ENCODE measurements at regions not wholly inside any gene's neighbourhood (a gene's known extent, or its start where the extent isn't known, plus 50 kb on each side); places are given as distances from the start of the nearest gene placed in this dataset.

DNA sequence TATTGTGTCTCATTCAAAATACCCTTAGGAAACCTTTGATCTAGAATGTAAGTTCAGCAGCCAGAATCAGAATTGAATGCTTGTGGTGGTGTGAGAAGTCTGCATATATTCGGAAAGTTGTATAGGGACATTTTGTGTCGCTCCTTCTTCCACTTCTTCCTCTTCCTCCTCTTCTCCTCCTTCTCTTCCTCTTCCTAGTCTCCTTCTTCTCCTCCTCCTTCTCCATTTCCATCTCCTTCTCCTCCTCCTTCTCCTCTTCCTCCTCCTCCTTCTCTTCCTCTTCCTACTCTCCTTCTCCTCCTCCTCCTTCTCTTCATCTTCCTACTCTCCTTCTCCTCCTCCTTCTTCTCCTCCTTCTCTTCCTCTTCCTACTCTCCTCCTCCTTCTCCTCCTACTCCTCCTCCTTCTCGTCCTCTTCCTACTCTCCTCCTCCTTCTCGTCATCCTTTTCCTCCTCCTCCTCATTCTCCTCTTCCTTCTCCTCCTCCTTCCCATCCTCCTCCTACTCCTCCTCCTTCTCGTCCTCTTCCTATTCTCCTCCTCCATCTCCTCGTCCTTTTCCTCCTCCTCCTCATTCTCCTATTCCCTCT, 749.3 kb upstream of the GOLIM4 start:
- no peak for DNase-seq (ENCODE audit: low read depth in 3 of 3)

DNA sequence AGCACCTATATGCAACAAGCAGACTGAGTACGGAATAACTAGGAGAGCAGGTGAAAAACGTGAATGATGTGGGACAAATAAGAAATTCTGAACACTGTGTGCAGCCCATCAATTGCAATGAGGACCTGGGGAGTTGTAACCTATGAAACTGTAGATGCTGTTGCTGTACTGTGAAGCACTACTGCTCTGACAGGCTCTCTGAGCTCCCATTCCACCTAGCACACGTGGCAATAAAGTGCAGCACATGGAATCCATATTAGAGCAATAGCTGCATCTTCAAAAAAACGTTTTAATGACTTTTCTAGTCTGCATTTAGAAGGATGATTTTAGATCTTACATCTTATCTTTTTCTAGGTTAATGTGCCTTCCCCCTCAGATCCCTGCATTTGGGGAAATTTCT, 748.7 kb upstream of the GOLIM4 start:
- no peak for DNase-seq (ENCODE audit: low read depth in 3 of 3)

DNA sequence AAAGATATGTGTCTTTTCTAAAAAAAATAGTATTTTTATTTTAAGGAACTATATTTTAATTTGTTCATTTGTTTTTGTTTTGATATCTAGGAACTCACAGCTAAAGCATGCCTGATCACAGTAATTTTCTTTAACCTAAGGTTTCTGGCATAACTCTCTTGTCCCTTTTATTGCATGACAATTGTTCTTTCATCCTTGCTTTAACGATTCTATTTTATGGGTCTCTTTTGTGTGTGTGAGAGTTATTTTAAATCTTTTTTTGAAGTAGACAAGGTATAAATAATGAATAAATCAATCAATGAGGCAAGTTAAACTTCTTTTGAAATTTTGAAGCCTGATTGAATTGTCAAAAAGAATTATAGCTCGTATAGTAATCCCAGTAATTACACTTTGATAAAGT, 747.8 kb upstream of the GOLIM4 start:
- DNase-seq (ENCODE audit: low read depth in 3 of 3): no peak

DNA sequence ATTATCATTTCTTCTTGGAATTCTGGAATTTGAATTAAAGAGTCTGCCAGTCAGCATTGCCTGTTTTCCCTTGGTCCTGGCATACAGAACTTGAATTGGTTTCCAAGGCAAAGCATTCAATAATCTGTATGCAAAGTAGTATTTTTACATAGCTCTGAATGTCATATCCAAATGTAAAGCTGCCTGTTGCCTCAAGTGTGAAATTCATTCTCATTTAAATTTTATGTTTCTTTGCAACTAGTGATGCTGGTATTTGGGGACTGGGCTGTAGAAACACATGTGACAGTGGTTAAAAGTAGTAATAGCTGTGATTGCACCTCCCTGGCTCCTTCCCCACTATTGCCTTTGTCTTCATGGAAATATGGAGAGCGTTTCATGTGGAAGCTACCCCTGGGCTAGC, 743.9 kb upstream of the GOLIM4 start:
- DNase-seq (ENCODE audit: low read depth in 3 of 3): no peak

DNA sequence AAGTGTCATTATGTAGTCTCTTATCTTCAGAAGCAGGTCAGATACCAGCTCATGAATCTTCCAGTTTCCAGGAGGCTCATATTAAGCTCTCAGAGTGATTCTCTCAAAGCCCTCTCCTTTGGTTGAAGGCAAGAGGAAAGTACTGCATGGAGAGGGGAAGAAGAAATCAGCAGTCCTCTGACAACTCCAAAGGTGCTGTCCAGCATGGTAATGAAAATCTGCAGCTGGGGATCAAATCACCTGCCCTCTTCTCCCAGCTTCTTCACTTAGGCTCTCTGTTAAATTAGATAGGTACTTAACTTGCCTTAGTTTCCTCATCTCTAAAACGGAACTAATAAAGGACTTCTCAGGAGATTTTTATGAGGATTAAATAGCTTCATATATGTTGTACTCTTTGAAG, 738.8 kb upstream of the GOLIM4 start:
- DNase-seq (ENCODE audit: low read depth in 3 of 3): no peak

DNA sequence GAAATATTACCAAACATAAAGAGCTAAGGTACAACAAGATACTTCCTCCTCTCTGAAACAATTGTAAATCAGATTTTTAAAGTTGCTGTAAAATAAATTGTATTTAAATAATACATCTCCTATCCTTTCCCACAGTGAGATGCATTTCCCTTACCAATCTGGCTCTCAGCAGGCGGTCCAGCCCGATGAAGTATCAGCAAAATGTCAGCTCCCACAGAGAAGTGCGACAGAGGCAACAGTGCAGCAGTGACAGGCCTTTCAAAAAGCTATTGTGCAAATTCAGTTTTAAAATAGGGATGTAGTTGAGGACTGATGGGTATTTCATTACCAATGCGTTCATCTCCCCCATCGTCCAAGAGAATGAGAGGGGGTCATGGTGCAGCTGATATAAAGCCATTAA, 733.2 kb upstream of the GOLIM4 start:
- no peak for DNase-seq (ENCODE audit: low read depth in 3 of 3)

DNA sequence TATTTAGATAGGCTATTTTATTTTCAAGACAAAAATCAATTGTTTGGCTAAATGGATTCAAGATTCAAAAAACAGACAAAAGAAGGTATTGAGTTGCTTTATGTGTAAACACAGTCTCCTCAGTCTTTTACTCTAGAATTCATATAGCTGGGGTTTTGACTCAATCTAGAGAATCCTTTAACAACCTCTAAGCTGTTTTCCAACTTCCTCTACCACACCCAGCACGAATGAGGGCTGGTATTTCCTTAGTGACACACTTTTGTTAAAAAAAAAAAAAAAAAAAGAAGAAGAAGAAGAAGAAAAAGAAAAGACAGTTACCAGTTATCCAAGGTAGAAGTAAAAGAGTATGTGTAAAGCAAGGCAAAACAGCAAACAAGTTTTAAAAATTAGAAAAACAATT, 732.8 kb upstream of the GOLIM4 start:
- DNase-seq (ENCODE audit: low read depth in 3 of 3): no peak

DNA sequence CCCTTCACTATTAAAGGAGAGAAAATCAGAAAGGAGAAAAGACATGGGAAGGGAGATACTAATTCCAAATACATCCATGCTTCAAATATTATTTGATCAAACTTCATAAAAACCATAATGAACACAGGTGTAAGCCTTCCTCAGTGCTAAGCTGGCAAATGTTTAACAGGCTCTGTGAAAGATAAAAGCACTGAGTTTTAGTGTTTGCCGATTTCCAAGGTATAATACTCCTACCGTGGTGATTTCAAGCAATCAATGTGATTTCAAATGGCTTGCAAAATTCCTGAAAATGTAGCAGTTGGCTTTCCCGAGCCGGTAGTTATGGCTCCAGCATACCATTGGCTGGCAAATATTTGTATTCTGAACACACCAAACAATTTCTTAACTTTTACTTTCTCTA, 732.3 kb upstream of the GOLIM4 start:
- DNase-seq (ENCODE audit: low read depth in 3 of 3): no peak

DNA sequence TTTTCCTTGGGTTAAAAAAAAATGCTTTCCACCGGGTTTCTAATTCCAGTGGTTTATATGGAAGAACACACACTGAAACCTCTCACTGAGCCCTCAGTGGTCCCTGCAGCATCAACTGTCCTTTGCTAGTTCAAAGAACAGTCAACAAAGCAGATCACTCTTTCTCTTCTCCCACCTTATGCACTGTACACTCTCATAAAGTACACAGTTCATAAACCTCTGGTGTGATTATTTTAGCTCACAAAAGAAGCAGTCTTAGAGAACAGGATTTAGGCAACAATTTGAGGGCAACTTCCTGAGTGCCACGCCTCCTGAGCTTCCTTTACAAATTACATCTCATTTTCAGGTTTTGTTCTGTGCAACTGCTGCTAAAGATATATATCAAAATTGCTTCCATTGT, 728.4 kb upstream of the GOLIM4 start:
- no peak for DNase-seq (ENCODE audit: low read depth in 3 of 3)

DNA sequence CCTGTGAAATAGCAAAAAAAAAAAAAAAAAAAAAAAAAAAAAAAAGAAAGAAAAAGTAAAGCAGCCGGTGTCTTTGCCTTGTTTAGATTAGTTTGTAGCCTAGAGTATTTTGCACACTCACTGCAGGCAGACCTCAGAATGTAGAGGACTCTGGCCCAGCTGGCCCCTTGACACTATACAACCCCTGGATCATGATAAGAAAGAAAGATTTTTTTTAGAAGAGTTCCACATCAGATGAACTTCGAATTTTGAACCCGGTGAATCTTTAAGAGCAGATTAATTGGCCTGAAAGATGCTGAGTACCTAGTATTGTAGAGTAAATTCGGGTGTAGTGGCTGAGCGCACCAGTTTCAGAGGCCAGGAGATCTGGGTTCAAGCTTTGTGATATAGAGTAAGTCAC, 727.7 kb upstream of the GOLIM4 start:
- DNase-seq (ENCODE audit: low read depth in 3 of 3): no peak

DNA sequence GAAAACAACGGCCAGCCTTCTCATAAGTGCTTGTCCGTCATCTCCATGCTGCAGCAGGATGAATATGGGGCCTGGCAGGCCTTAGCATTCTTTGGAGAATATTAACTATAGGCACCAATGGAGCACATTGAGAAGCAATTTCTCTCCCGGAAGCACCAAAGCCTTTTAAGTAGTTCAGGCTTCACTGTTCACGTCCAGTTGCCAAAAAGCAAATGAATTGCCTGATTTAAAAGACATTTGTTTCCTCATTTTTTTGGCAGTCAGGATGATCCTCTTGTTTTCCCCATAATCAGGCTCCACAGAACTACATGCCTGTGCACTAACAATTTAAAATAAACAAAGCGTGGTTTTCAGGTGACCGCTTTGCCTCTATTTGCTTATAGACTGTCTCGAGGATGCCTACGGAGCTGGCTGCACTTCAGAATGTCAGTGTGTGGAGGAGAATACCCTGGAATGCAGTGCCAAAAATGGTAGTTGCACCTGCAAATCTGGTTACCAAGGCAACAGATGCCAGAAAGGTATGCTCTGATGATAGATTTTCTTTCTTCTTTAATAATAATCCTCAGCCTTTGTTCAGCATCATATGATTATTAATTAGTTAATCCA, 725.2 kb upstream of the GOLIM4 start:
- no peak for DNase-seq (ENCODE audit: low read depth in 3 of 3)

DNA sequence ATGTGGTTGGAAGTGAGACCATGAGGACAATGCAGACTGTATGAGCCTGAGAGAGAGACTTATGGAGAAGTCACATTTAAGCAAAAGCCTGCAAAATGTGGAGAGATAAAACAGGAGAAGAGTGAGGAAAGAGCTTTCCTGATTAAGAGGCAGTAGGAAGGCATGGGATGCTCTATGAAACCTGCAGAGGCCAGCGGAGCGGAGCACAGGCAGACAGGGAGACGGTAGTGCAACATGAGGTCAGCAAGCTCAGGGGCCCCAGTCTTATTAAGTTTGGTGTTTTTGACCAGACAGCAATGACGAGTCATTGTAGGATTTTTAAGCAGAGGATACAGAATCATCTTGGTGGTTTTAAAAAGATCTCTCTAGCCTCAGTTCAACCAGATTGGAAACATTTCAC, 721.5 kb upstream of the GOLIM4 start:
- no peak for DNase-seq (ENCODE audit: low read depth in 3 of 3)

DNA sequence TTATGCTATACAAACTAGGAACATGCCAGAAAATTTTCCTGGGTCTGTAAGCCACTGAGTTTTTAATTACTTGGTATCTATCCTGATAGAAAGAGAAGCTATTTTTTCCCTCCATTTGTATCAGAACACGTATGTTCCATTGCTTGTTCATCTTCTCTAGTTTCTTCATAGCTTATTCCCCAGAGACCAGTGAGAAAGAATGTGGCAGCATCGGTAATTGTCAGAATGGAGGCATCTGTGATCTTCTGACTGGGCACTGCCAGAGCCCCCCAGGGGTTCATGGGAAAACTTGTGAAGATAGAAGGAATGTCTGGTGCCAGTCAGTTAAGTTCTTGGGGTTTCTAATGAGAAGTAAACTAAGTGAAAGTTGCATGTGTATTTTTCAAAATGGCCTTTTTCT, 720.2 kb upstream of the GOLIM4 start:
- no peak for DNase-seq (ENCODE audit: low read depth in 3 of 3)

DNA sequence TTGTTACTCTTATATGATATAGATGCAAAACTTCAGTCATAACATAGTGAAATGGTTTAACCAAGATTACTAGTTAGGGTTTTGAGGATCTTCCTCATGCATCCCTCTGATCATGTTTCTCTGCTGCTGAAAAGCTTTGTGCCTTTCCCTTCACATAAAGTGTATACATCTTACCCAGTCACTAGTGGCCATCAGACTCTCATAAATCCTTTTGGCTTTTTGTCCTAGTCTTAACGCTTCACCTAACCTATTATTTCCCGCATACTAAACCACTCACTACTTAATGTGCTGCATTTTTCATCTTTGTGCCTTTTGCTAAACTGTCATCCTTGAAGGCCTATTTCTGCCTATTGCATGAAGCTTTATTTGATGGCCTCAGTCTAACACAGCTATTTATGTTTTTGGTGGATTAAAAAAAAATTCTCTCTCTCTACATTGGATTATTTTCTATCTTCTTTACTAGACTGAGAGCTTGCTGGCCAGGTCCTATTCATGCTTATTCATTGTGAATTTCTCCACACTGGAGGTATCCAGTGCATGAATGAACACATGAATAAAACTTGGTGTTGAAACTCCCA, 717.6 kb upstream of the GOLIM4 start:
- no peak for DNase-seq (ENCODE audit: low read depth in 3 of 3)

DNA sequence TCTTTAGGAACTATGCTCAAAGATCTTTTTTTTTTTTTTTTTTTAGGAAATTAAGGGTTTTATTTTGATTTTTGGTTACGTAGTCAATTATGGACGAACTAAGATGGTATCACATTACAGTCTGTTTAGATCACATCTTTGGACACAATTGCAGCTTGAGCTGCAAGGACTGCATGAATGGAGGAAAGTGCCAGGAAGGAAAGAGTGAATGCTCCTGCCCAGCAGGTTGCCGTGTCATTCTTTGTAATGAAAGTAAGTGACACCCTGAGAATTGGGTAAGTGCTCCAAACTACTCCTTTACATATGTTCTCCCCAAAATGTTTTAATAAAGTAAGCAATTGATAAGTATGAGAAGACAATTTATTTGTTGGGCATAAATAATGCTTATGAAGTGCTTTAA, 716.5 kb upstream of the GOLIM4 start:
- DNase-seq (ENCODE audit: low read depth in 3 of 3): no peak

DNA sequence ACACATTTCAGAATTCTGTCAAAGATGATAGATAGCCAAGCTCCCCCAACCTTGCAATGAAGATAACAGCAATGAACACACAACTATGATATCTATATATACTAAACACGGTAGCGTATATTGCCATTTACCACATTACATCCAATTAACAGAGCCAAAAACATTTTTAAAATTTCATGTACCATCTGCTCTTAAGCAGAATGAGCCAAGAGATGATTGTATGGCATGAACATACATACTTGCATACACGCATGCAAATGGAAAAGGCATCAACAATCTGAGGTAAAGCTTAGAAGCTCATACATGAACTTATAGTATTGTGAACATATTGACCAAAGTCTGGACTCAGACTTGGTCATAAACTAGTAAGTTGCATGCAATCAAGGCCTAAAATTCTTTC, 712.9 kb upstream of the GOLIM4 start:
- DNase-seq (ENCODE audit: low read depth in 3 of 3): no peak

DNA sequence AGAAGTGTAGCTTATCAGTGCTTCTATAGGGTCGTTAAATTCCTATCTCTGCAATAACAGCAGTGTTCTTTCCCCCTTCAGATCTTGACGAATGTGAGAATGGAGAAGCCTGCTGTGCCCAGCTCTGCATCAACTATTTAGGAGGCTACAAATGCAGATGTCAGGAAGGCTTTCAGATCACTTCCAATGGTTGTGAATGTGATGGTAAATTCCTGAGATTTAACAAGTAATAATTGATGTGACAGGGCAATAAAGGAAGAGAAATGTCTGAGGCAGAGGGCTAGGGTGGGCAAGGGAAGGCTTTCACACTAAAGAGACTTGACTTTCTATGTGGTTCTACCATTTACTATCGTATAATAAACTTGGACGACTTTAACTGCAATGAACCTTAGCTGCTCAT, 711.7 kb upstream of the GOLIM4 start:
- DNase-seq (ENCODE audit: low read depth in 3 of 3): no peak

DNA sequence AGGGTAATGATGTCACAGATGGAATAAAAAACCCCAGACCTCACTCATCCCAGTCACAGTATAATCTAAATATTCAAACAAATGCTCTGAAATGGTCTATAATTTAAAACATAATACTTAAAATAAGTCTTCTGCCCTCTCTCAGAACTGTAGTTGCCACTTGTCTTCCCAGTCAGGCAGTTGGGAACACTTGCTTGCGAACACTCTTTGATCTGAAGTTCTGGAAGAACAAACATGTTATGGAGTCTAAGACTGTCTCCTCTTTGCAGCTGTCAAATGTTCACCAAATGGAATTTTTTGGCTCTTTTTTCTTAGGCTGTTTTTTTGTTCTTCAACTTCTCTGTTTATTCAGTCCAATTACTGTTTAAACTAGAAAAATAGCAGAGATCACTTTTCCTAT, 711.1 kb upstream of the GOLIM4 start:
- no peak for DNase-seq (ENCODE audit: low read depth in 3 of 3)

DNA sequence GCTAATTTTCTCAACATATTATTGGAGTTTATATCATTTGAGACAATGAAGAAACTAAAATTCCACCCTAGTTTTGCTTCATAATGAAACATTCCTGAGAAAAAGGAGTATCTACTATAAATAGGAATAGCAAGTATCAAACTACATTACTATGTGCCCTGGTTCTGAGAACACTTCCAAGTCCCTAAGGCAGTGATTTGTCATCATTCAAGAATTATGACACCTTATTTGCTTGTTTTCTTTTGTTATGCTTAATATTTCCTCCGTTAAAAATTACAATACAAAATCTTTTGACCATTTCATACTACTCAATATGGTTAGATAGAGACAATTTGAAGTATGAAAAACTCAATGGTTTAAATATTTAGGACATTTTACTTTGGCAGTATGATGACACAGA, 707.8 kb upstream of the GOLIM4 start:
- no peak for DNase-seq (ENCODE audit: low read depth in 3 of 3)

DNA sequence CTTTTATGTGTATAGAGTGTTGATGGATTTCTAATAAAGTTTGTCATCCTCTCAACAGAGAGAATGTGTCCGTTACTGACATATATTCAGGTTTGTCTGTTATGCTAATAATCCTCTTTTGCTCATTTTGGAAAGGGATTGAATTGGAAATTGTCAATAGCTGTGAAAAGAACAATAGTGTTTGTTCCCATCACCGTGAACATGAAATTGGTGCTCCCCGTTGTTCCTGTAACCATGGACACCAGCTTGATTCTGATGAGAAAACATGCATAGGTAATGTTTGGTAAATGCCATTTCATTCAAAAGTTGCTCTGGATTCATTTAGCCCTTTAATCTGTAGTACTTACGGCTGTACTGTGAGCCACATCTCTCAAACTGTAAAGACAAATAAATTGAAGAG, 707.0 kb upstream of the GOLIM4 start:
- DNase-seq (ENCODE audit: low read depth in 3 of 3): no peak

DNA sequence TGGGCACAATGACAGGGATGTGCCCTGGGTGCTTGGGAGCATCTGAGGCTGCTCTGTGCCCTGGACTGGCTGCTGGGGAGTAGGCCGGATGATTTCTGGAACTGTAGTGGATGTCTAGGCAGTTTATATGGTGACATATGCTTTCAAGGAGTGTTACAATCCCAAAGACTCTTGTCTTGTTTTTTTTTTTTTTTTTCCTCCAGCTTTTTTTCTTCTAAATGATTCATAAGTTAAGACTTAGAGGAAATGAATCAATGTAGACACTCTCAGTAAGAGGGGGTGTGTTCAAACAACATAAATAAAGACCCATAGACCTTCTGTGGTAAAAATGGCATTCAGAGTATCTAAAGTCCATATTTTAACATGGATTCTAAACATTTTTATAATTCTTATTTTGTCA, 706.1 kb upstream of the GOLIM4 start:
- no peak for DNase-seq (ENCODE audit: low read depth in 3 of 3)

DNA sequence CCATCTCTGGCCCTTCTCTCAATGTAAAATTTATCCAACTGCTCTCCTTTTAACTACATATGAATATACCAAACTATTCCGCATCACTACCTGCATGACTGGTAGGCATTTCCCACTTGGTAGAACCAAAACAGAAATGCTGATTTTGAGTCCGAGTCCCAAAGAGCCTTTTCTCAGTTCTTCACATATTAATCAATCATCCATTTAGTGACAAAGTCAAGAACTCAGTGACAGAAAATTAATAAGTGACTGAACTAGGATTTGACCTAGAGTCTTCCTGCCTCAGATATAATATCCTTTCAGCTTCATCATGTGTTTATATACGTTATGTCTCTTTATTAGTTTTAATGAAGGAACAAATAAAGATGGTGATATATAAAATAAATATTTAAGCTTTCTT, 700.6 kb upstream of the GOLIM4 start:
- no peak for DNase-seq (ENCODE audit: low read depth in 3 of 3)

DNA sequence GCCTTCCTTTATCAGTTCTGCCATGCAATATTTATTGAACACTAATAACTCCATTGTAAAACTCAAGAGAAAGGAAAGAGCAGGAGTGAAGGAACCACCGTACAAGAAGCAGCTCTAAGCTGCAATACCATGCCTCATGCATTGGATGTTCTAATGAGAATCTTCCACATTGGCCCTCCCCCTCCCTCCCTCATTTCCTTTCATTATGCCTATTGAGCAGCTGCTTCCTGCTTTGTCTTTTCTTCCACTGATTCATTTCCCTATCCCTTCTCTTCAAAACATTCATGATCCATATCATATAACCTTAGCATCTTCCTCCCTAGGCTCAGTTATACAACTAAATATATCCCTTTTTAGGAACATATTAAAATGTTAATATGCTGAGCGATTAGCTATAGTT, 698.7 kb upstream of the GOLIM4 start:
- DNase-seq (ENCODE audit: low read depth in 3 of 3): no peak

DNA sequence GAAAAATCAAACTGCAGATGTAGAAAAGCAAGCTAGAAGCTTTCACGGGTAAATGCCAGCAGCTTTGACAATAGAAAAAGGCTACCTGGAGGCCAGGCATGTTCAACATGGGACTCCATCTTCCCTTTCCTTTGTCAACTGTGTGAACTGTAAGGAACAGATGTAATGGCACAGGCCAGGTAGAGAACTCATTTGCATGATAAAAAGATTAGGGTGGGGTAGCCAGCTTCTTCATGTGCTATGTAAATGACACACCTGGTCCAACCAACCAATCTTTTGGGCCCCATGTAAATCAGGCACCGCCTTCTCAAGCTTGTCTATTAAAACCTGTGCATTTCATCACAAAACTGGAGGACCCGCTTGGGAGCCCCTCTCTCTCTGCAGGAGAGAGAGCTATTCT, 686.5 kb upstream of the GOLIM4 start:
- DNase-seq (ENCODE audit: low read depth in 3 of 3): no peak

Data from stimulated activated CD4-positive, alpha-beta T cell treated with anti-CD3 and anti-CD28 coated beads, TNF-alpha, amount 100 ng/mL, for 48 hours (primary cell).